SW 1271 (cell line): ENCODE measurements at regions not wholly inside any gene's neighbourhood (a gene's known extent, or its start where the extent isn't known, plus 50 kb on each side); places are given as distances from the start of the nearest gene placed in this dataset.
"Not testable (repeated sequence)": the region's sequence is repeated elsewhere in the genome, so short reads cannot be mapped to it uniquely, and the experiment has no call there.

Source experiments
- DNase-seq, 2 experiments: peaks; one replicate each; lab custom pipeline; 2025; lab: John Stamatoyannopoulos, UW

DNA sequence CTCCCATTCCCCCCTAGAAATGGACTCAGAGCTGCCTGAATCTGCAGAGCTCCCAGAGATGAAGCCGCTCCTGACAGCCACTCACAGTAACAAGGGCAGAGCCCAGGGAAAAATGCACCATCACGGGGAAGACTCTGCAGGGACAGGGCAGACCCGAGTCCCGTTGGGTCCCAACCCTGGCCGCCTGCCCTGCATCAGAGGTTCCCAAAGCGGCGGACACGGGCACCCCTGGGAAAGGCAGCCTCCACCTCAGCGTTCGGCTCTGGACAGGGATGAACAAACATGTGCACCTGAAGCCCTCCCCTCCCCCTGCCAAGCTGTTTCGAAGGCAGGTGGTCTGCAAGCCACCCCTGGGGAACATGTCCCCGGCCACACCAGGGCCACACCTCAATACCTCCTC, 320.4 kb downstream of the ADGRD1 start:
- DNase-seq = no peak

DNA sequence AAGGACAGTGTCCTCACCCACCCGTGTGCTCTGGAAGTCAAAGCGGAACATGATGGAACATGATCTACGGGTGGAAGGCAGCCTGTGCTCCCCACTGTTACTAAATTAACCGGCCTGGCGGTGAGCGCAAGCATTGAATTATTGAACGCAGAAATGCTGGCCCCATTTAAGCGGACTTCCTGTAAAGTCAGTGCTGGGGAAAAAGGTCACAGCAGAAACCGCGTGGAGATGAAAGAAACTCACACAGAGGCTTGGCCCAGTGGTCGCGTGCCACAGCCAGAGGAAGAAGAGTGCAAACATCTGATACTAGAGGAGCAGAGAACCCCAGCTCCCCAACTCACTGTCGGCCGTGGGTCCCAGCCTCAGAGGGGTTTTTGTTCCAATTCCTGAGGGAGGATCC, 321.2 kb downstream of the ADGRD1 start:
- DNase-seq = no peak

DNA sequence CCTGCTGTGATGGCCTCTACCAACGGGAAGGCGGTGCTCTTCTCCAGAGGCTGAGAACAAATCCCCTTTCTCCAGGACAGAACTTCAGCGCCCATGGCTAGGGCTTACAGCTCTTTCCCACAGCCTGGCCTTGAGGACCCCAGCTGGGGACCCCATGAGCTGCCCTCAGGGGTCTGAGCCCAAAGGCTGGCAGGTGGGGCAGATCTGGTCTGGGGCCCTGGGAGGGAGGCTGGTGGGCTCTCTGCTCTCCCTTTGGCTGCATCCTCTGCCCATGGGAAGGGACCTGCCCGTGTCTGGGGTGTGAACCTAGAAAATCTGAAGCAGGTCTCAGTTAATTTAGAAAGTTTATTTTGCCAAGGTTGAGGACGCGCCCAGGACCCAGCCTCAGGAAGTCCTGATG, 322.1 kb downstream of the ADGRD1 start:
- no peak for DNase-seq

DNA sequence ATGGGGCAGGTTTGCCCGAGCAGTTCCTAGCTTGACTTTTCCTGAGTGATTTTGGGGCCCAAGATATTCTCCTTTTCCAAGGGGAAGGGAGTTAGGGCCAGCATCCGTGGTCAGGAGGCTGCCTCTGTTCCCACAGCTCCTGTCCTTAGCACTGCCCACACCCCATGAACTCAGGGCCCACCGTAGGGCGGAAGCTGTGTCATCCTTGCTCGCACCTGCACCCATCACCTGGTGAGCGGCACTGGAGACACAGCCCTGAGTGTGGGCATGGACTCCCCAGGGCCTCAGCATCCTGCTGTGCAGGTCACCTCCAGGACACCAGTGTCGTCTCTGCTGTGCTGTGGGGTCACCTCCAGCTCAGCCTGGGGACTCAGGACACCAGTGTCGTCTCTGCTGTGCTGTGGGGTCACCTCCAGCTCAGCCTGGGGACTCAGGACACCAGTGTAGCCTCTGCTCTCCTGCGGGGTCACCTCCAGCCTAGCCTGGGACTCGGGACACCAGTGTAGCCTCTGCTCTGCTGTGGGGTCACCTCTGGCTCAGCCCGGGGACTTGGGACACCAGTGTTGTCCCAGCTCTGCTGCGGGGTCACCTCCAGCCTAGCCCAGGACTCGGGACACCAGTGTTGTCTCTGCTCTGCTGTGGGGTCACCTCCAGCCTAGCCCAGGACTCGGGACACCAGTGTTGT, 322.9 kb downstream of the ADGRD1 start:
- no peak for DNase-seq

DNA sequence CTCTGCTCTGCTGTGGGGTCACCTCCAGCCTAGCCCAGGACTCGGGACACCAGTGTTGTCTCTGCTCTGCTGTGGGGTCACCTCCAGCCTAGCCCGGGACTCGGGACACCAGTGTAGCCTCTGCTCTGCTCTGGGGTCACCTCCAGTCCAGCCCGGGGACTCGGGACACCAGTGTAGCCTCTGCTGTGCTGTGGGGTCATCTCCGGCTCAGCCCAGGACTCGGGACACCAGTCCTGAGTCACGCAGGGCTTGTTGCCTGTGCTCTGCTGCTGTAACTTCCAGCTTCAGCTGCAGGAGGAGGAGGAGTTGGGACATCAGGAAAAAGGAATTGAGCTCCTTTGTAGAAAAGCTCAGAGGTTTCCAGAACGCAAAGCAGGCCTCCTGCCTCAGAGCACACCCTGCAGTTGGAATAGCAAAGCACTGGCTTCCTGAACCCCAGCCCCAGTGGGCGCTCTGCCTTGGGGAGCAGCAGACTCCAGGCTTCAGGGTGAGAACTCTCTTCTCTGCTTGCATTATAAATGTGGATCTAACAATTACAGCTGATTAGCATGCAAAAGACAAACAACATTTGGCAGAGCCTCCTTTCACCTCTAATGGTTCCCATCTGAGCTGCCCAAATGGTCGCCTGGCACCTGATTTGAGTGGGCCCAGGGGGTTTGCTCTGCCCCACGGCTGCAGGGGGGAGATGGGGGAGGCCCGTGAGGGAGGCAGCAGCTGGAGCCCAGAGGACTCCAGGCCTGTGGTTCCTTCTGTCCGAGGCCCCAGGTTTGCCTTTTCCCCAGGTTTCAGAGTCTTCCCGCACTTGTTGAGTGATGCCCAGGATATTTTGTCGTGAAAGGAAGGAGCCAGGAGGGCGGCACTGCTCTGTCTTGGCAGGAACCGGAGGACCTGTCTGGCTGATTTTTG, 323.7 kb downstream of the ADGRD1 start:
- not testable (repeated sequence) for DNase-seq

DNA sequence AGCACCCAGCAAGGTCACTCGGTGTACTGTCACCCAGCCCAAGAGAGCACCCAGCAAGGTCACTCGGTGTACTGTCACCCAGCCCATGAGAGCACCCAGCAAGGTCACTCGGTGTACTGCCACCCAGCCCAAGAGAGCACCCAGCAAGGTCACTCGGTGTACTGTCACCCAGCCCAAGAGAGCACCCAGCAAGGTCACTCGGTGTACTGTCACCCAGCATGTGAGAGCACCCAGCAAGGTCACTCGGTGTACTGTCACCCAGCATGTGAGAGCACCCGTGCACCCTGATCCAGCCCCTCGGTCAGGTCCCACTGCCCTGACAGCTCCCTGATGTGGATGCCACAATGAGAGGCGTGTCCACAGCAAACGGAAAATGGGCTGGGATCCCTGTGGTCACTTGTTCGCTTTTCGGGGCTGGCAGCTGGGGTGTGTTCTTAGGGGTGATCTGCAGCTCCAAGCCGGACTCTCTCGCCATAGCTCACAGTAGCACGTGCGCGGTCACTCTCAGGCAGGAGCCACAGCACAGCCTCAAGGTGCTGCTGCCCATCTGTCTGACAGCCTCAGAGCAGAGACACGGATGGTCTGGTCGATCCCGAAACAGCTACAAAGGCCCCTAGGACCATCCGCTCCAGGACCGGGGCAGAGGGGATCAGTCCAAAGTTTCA, 324.9 kb downstream of the ADGRD1 start:
- not testable (repeated sequence) for DNase-seq

DNA sequence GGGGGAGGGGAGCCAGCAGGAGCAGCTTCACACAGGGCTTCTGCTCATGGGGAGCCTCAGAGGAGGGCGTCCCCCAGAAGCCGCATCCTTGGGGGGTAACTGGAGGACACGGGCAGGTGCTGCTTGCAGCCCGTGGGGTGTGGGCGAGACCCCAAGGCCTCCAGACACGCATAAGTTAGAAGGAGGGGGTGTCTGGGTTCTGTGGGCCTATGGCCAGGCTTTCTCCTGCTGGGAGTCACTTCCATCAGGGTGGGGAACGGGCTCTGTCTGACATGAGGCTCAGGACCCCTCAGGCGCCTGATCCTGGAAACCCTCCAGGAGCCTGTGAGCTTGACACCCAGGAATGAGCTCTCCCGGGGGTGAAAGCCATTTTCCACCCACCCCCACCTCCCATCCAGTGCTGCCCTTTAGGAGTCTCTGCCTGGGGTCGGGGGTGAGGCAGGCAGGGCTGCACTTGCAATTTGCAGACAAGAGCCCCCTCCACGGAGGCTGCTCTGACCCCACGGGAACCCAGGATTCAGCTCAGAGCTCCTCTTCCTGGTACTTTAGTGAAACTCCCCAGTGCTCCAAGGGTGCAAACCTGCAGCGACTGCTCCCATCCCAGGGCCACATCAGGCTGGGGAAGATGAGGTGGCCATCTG, 325.7 kb downstream of the ADGRD1 start:
- no peak for DNase-seq

DNA sequence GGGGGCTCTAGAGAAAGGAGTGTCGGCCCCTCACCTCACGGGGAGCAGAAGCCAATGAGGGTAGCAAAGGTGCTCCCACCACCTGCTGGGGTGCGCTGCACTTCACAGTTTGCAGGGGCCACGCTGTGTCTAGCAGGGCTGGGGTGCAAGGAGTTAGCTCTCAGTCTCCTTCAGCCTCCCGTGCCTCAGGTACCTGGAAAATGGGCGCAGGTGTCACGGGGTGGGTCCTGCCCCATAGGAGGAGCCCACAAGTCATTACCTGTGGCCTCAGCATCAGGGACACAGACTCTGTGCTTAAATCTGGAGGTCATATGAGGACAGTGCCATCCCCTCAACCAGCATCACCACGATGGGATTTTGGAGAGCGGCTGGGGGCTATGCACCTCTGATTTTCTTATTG, 326.7 kb downstream of the ADGRD1 start:
- no peak for DNase-seq

DNA sequence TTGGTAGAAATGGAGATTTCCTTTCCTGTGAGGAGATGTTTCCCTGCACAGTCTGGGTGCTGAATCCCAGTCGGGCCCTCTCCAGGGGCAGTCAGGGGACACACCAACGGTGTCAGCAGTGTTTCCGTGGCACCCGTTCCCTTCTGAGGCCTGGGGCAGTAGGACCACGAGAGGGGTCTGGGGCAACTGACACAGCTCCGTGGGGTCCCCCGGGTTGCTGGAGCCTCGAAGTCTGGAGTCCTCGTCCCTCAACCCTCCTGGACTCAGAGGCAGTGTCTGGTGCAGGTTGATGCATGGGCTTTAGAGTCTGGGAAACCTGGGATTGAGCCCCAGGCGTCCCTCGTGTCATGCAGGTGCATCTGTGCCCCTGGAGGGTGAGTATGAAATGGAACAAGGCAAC, 327.3 kb downstream of the ADGRD1 start:
- DNase-seq = no peak

DNA sequence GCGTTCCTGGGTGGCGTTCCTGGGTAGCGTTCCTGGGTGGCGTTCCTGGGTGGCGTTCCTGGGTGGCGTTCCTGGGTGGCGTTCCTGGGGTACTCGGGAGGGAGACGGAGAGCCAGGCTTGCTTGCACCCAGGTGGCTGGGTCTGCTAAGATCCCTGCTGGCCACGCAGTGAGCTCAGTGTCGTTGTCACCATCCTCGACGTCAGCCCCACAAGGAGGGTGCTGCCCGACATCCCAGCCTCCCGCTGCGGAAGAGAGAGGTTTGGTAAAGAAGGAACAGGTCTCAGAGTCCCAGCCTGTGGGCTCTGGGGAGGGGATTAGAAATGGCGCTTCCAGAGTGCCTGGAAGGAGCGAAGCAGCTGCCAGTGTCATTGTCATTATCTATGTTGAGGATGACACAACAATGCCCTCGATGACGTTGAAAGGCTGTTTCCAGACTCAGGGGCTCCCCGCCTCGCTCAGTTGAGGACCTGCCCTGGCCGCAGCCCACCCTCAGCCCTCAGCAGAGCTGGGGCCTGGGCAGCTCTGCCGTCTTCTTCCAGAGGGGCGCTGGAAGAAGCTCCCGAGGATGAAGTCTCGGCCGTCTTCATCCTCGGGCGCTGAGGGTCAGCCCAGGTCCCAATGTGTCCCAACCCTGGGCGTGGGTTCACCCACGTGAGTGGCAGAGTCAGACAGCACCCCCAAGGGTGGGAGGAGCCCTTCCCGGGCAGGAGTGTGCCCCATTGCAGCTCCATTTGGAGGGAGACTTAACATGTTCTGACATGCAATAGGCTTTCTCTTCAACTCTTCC, 328.8 kb downstream of the ADGRD1 start:
- DNase-seq = no peak

DNA sequence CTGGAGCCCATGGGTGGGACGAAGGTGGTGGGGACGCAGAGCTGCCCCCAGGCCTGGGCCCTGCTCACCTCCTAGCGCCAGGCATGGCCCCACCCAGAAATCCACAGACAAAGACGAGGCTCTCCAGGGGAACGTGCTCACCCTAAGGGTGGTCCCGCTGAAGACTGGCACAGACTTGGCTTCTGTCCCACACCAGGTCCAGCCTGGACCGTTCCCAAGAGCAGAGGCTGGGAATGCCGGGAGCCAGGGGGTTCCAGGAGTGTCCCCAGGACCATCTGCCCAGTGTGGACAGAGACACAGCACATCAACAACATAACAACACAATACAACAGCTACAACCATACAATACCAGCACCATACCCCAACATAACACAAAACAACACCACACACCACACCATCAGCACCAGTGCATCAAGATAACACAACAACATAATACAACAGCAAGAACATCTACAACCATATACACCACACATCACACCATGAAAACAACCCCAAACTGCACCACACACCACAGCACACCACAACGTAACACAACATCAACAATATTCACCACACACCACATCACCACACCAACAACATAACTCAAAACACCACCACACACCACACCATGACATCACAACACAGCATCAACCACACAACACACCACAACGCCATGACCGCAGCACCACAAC, 329.6 kb downstream of the ADGRD1 start:
- DNase-seq = no peak

DNA sequence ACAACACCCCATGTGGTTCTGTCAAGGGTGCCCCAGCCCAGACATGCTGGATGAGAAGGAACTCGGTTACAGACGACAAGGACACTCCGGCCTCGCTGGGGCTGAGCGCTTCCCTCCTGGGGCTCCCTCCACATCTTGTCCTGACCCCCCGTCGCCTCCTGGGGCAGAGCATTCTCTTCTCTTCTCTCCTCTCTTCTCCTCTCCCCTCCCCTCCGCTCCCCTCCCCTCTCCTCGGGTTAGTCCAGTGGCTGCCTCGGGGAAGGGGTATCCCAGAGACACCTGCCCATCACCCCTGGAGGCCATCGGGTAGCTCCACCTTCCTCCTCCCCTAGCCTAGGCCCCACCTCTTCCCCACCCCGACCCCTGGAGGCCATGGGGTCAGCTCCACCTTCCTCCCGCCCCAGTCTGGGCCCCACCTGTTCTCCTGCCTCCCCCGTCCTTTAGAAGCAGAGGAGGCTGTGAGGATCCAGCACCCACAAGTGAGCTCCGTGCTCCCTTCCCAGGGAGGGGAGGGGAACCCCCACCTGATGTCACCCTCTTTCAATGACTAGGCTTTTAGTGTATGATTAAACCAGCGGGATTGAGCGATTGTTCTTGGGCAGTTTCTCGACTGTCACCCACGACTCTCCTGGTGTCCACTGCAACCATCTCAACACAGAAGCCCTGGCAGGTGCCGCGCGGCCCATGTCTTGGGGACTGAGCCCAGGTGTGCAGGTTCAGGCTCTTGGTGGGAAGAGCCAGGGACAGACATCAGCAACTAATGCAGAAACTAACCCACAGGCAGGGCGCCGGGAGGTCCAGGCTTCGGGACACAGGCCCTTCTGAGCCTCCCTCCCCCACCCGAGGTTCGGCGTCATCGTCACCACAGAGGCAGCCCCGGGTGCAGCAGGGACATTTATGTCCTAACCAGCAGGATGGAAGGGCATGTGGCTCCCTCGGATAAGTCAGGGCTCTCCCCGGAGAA, 330.4 kb downstream of the ADGRD1 start:
- DNase-seq = not testable (repeated sequence)

DNA sequence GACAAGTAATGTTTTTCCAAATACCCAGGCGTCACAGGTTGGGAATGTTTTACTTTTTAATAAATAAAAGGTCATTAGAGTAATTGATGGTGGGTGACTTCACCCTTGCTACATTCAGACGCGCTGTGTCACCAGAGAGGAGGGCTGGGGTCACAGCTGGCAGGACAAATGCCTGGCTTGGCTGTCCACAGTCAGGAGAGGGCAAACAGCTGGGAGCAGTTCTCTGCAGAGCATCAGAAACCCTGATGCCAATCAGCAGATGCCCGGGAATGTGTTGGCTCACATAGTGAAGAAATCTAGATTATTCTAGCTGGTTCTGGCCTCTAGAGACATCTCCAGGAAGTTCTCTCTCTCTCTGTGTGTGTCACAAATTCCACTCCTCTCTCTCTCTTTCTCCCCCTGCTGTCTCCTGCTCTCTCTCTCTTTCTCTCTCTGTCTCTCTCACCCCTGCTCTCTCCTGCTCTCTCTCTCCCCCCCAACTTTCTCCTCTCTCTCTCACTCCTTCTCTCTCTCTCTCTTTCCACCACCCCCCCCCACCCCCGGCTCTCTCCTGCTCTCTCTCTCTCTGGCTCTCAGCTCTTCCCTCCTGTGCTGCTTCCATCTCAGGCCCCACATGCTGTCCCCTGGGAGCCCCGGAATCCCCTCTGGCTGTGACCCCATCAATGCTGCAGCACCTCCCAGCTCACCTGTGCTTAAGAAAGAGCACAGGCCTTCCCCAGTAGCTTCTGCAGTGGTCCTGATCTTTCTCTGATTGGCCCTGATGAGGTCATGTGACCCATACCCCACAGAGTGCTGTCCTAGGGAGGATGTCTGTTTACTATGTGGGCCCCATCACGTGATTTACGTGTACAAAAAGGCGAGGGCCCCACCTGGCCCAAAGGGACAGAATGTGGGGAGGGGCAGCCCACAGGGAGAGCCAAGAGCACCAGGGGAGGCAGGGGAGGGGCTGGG, 331.5 kb downstream of the ADGRD1 start:
- not testable (repeated sequence) for DNase-seq

DNA sequence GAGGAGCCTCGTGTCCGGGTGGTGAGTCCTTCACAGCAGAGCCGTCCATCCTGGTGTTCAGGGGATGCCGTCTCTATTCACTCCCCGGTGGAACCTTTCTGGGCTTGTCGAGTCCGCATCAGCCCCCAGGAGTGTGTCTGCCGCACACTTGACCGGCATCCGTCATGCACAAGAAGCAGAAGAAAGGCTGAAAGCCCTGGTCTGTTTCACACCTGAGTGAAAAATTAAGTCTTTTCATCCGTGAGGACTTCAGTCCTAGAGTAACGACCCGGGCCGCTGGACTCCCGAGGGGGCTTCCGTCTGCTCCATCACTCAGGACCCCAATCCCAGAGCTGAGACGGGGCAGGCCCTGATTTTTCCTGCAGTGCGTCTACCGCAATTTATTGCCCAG, 332.2 kb downstream of the ADGRD1 start:
- not testable (repeated sequence) for DNase-seq

DNA sequence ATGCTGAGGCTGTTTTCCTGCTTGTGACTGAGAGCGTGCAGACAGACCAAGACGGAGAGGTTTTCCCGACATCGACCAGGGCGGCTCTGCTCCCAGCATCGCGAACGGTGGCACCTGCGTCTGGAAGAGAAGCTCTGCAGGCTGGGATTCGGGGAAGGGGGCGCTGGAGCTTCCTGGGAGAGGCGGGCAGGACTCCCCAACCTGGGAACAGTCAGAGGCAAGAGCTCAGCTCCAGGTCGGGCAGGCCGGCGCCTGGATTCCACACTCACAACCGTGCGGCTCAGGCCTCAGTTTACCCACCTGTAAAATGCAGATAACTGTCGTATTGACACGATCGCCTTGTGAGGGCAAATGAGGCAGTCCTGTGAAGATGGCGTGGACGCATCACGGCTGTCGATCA, 332.6 kb downstream of the ADGRD1 start:
- not testable (repeated sequence) for DNase-seq

DNA sequence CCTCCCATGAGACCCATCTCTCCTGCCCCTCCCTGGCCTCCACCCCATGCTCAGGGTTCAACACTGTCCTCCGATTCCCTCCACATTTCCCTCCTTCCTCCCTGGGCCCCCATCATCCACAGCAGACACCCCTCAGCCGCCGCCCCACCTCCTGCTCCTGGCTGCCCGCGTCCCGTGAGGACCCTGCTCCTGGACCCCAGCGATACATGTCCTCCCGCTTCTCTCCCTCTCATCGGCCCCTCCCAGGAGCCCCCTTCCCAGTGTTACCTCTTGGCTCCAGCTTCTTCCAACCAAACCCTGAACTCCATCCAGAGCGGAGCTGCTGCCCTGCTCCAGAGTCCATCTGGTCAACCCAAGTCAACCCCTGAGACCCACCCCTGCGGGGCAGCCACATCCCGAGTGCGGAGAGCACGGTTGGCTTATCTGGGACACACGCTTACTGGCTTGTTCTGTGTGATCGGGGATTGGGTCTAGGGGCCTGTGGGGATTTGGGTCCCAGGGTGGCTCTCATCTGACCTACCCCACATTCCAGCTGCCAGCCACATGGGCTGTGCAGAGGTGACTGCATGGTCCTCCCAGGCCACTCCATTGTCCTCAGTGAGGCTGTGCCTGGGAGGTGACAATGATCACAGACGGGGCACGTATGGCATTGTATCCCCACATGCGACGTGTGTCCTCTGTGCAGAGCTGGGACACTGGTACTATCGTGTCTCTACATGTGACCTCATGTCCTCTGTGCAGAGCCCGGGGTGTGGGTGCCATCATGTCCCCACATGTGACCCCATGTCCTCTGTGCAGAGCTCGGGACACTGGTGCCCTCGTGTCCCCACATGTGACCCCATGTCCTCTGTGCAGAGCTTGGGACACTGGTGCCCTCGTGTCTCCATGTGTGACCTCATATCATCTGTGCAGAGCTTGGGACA, 333.6 kb downstream of the ADGRD1 start:
- no peak for DNase-seq

DNA sequence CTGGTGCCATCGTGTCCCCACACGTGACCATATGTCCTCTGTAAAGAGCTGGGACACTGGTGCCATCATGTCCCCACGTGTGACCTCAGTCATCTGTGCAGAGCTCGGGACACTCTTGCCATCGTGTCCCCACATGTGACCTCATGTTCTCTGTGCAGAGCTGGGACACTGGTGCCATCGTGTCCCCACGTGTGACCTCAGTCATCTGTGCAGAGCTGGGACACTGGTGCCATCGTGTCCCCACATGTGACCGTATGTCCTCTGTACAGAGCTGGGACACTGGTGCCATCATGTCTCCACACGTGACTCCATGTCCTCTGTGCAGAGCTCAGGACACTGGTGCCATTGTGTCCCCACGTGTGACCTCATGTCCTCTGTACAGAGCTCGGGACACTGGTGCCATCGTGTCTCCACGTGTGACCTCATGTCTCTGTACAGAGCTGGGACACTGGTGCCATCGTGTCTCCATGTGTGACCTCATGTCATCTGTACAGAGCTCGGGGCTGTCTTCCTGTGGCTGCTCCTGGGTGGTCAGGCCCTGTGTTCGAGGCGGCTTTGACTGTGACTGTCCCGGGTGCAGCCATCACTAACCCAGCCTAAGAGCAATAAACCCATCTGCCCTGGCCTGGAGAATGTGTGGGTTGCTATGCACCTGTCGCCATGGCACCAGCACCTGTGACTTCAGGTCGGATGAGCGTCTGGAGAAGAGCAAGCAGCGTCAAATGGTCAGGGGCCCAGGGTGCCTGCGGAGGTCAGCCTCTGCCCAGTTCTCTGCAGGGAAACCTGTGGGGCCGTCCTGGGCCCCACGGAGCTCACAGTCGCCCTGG, 334.4 kb downstream of the ADGRD1 start:
- DNase-seq = no peak
